KMS-11 (cell line): ENCODE measurements at regions not wholly inside any gene's neighbourhood (a gene's known extent, or its start where the extent isn't known, plus 50 kb on each side); places are given as distances from the start of the nearest gene placed in this dataset.

ENCODE experiments used
- H2AFZ ChIP-seq: fragments of 200-600 bp; sonication (generic); 2 replicates; pipeline ENCODE4 v1.6.1; 2016; ENCODE audit warnings: antibody characterized with exemption, mixed run types, low read depth
- H3K27ac ChIP-seq: fragments of 200-600 bp; sonication (generic); 2 replicates; pipeline ENCODE4 v1.6.1; 2016; ENCODE audit warnings: mild to moderate bottlenecking, mixed run types
- H3K27me3 ChIP-seq: fragments of 200-600 bp; sonication (generic); 2 replicates; pipeline ENCODE4 v1.6.1; 2017; ENCODE audit warnings: mild to moderate bottlenecking, low read depth, mixed run types, moderate library complexity; ENCODE audit not compliant: insufficient read depth
- H3K36me3 ChIP-seq: fragments of 200-600 bp; sonication (generic); 2 replicates; pipeline ENCODE4 v1.6.1; 2017; ENCODE audit warnings: mild to moderate bottlenecking, mixed run types; ENCODE audit not compliant: insufficient read depth
- H3K4me1 ChIP-seq: fragments of 200-600 bp; sonication (generic); 2 replicates; pipeline ENCODE4 v1.6.1; 2016; ENCODE audit warnings: mild to moderate bottlenecking, low read depth, mixed run types; ENCODE audit not compliant: poor library complexity, severe bottlenecking
- H3K4me2 ChIP-seq: fragments of 200-600 bp; sonication (generic); 2 replicates; pipeline ENCODE4 v1.7.0; 2016; ENCODE audit warnings: mild to moderate bottlenecking, mixed run types
- H3K4me3 ChIP-seq: fragments of 200-600 bp; sonication (generic); IDR thresholded peaks from 2 replicates; pipeline ENCODE4 v1.6.1; 2017; ENCODE audit warnings: low read depth, low read length, mixed read lengths; ENCODE audit not compliant: insufficient read depth
- H3K79me2 ChIP-seq: fragments of 200-600 bp; sonication (generic); 2 replicates; pipeline ENCODE4 v1.6.1; 2016; ENCODE audit warnings: low read depth, mixed run types; ENCODE audit not compliant: insufficient read depth
- H3K9ac ChIP-seq: fragments of 200-600 bp; sonication (generic); 2 replicates; pipeline ENCODE4 v1.6.1; 2016; ENCODE audit warnings: mild to moderate bottlenecking, mixed run types
- H4K20me1 ChIP-seq: fragments of 200-600 bp; sonication (generic); 2 replicates; pipeline ENCODE4 v1.6.1; 2016; ENCODE audit warnings: mild to moderate bottlenecking, mixed run types; ENCODE audit not compliant: insufficient read depth
- CTCF ChIP-seq: fragments of 200-600 bp; sonication (generic); conservative IDR thresholded peaks from 2 replicates; pipeline ENCODE4 v1.6.1; 2017; ENCODE audit warnings: low read depth, mild to moderate bottlenecking, antibody characterized with exemption, low read length, moderate library complexity, mixed read lengths

GRCh38 chr4:14675279-14675985, 326.8 kb upstream of the CPEB2 start:
- TF ChIP-seq CTCF: no peak
- H3K79me2 ChIP-seq: no peaks in the 10 kb centered on the region
- no peaks in the 10 kb centered on the region for H4K20me1 ChIP-seq
- no peak overlapping the region for H3K27ac ChIP-seq
- H3K36me3 ChIP-seq: no peaks in the 10 kb centered on the region
- no peaks in the 10 kb centered on the region for H3K4me1 ChIP-seq
- no peaks in the 10 kb centered on the region for H3K27me3 ChIP-seq
- no peak overlapping the region for H3K4me3 ChIP-seq
- no peak overlapping the region for H3K9ac ChIP-seq
- no peak overlapping the region for H3K4me2 ChIP-seq
- H2AFZ ChIP-seq: no peak overlapping the region

GRCh38 chr4:14679906-14680305, 322.4 kb upstream of the CPEB2 start:
- Histone ChIP-seq H4K20me1 (no peaks in the 10 kb centered on the region), H3K4me3 (no peak overlapping the region), H2AFZ (no peak overlapping the region), H3K27me3 (no peaks in the 10 kb centered on the region), H3K27ac (no peak overlapping the region), H3K9ac (no peak overlapping the region), H3K4me2 (no peak overlapping the region), H3K4me1 (no peaks in the 10 kb centered on the region), H3K36me3 (no peaks in the 10 kb centered on the region), H3K79me2 (no peaks in the 10 kb centered on the region)
- no peak for TF ChIP-seq CTCF

- H3K79me2 ChIP-seq: no peaks in the 10 kb centered on the region
- H3K4me2 ChIP-seq: no peak overlapping the region
- H3K27me3 ChIP-seq: no peaks in the 10 kb centered on the region
- no peaks in the 10 kb centered on the region for H4K20me1 ChIP-seq
- no peak overlapping the region for H3K27ac ChIP-seq
- no peaks in the 10 kb centered on the region for H3K4me1 ChIP-seq
- no peak overlapping the region for H3K4me3 ChIP-seq
- H3K36me3 ChIP-seq: no peaks in the 10 kb centered on the region
- no peak for TF ChIP-seq CTCF
- H3K9ac ChIP-seq: no peak overlapping the region
- no peak overlapping the region for H2AFZ ChIP-seq
These were observed 321.0 kb upstream of the CPEB2 start for GRCh38 chr4:14681330-14681729.

GRCh38 chr4:14693728-14694127, 308.6 kb upstream of the CPEB2 start:
- no peak for TF ChIP-seq CTCF
- Histone ChIP-seq H3K36me3 (no peaks in the 10 kb centered on the region), H3K4me3 (no peak overlapping the region), H3K4me2 (no peak overlapping the region), H2AFZ (no peak overlapping the region), H3K79me2 (no peaks in the 10 kb centered on the region), H3K27ac (no peak overlapping the region), H3K4me1 (no peaks in the 10 kb centered on the region), H4K20me1 (no peaks in the 10 kb centered on the region), H3K27me3 (no peaks in the 10 kb centered on the region), H3K9ac (no peak overlapping the region)
